Cardiac muscle cell (in vitro differentiated cells and primary cell): ENCODE measurements at regions not wholly inside any gene's neighbourhood (a gene's known extent, or its start where the extent isn't known, plus 50 kb on each side); places are given as distances from the start of the nearest gene placed in this dataset.

Experiments
- DNase-seq, 2 donors: peaks; one replicate each; pipeline versions ENCODE4 v3.0.0 to v3.0.0-alpha.2; 2010 to 2017; ENCODE audit warnings: low read depth in 1 of 2, low spot score in 1 of 2
- H3K27ac ChIP-seq: fragments of 200-600 bp; sonication (generic); 2 replicates; pipeline ENCODE4 v1.5.1; 2016
- H3K27me3 ChIP-seq: fragments of 200-600 bp; sonication (generic); 2 replicates; pipeline ENCODE4 v1.6.0; 2016; ENCODE audit warnings: control low read depth
- H3K36me3 ChIP-seq: fragments of 200-600 bp; sonication (generic); 2 replicates; pipeline ENCODE4 v1.5.1; 2016; ENCODE audit warnings: control low read depth
- H3K4me1 ChIP-seq: fragments of 200-600 bp; sonication (generic); 2 replicates; pipeline ENCODE4 v1.8.1; 2017; ENCODE audit warnings: low read depth, mild to moderate bottlenecking, mixed run types
- H3K4me3 ChIP-seq: fragments of 200-600 bp; sonication (generic); 2 replicates; pipeline ENCODE4 v1.5.1; 2016; ENCODE audit warnings: mild to moderate bottlenecking
- H3K9me3 ChIP-seq: fragments of 200-600 bp; sonication (generic); 2 replicates; pipeline ENCODE4 v1.5.1; 2017; ENCODE audit warnings: low read depth, mild to moderate bottlenecking, control low read depth
- CTCF ChIP-seq: IDR thresholded peaks from 2 replicates; pipeline ENCODE4 v1.5.1; 2012; ENCODE audit warnings: low read depth, mild to moderate bottlenecking, low read length

- Histone ChIP-seq H3K9me3 (no peaks in the 10 kb centered on the region), H3K27ac (no peak overlapping the region), H3K4me3 (no peak overlapping the region), H3K27me3 (no peaks in the 10 kb centered on the region), H3K4me1 (no peaks in the 10 kb centered on the region), H3K36me3 (no peaks in the 10 kb centered on the region)
- DNase-seq: no peak
- TF ChIP-seq CTCF: no peak
Measured at GRCh38 chr6:12221856-12222255, 68.3 kb upstream of the EDN1 start.

DNA sequence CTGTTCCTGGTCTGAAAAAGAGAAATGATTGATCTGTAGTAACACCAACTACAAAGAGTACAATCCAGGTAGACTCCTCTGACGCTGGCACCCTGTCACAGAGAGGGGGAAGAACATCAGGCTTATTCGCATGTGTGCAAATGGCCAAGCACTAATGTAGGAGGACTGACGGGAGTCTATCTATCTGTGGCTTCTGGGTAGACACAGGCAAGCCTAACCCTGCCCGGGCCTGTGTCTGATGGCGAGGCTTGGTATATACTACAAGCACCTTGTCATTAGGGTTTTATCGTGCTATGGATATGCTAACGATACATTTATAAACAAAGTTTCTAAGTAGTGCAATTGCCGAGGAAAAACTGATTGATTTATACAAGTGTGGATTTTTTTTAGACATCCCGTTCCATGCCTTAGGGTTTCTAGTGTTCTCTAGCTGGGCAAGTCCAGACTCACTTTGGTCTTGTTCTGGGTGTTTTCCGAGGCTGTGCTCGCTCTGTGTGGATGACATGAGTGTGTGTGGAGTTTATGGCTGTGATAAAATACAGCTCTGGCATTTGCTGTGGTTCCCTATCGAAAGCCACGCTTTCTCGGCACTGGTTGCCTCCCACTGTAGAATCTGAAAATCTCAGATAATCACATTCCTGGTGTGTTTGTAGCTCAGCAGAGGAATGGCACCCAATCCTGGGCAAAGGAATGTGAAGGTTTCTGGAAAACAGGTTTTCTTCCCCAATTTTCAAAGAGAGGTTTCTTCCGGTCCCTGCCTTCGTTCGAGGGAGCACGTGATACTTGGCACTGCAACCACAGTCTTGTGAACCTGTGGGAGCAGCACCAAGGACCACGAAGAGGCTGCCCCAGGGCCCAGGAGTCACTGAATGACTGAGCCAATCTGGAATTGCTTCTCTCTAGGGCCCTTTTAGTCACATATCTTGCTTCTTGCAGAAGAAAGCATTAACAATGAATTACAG is 67.5 kb upstream of the EDN1 start:
- H3K4me1 ChIP-seq: no peaks in the 10 kb centered on the region
- no peak for DNase-seq
- no peaks in the 10 kb centered on the region for H3K9me3 ChIP-seq
- H3K27ac ChIP-seq: no peak overlapping the region
- no peak for TF ChIP-seq CTCF
- H3K4me3 ChIP-seq: no peak overlapping the region
- H3K27me3 ChIP-seq: no peaks in the 10 kb centered on the region
- no peaks in the 10 kb centered on the region for H3K36me3 ChIP-seq

GRCh38 chr6:12223383-12223782 is 66.8 kb upstream of the EDN1 start:
- H3K36me3 ChIP-seq: no peaks in the 10 kb centered on the region
- DNase-seq: no peak
- TF ChIP-seq CTCF: no peak
- no peaks in the 10 kb centered on the region for H3K9me3 ChIP-seq
- H3K4me1 ChIP-seq: no peaks in the 10 kb centered on the region
- no peak overlapping the region for H3K27ac ChIP-seq
- no peak overlapping the region for H3K4me3 ChIP-seq
- H3K27me3 ChIP-seq: no peaks in the 10 kb centered on the region

DNA sequence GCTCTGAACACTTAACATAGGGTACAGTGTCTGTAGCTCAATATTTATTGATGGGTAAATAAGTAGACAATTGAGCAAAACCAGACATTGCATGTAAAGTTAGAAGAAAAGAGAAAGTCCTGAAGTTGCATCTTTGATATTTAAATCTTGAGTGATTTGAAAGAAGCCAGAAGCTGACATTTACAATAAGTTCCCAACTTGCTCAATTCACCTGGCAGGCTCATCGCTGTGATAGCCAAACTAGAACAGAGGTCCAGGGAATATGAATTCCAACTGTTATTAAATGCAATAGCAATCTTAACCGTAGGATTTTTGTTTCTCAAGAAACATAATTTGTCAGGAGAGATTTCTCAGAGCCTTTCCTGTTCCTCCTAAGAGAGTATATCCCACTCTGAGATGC is 65.9 kb upstream of the EDN1 start:
- Histone ChIP-seq H3K27ac (no peak overlapping the region), H3K4me3 (no peak overlapping the region), H3K9me3 (no peaks in the 10 kb centered on the region), H3K27me3 (no peaks in the 10 kb centered on the region), H3K36me3 (no peaks in the 10 kb centered on the region), H3K4me1 (no peaks in the 10 kb centered on the region)
- DNase-seq: no peak
- no peak for TF ChIP-seq CTCF

DNA sequence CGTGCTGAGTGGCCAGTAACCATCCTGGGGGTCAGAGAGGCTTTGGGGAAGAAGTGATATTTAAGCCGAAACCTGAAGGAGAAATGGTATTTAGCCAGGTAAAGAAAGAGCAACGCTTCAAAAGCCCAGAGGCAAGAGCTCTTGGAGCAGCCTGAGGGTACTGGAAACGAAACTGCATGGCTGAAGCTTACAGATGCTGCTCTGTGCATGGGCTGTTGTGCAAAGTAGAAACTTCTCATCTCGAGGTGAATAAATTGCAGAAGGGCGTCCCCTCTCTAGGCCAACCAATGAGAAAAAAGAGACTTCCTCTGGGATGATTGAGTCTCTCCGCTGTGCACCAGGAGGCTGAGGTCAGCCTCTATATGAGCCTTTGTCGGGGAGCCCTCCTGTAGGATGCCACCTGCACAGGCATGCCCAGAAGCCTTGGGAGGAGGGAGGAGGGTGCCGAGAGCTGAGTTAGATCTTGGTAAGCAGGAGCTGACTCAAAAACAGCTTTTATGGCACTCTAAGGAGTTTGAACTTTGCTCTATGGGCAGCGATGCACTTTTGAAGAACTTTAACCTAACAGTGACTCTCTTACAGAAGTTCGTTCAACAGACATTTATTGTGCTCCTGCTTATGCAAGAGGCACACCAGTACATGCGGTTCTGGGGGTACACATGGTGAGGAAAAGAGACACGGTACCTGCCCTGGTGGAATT is 61.6 kb upstream of the EDN1 start:
- H3K36me3 ChIP-seq: no peaks in the 10 kb centered on the region
- H3K4me1 ChIP-seq: no peaks in the 10 kb centered on the region
- H3K27ac ChIP-seq: no peak overlapping the region
- TF ChIP-seq CTCF: no peak
- DNase-seq: no peak
- no peak overlapping the region for H3K4me3 ChIP-seq
- H3K9me3 ChIP-seq: no peaks in the 10 kb centered on the region
- H3K27me3 ChIP-seq: no peaks in the 10 kb centered on the region
